Daoy (cell line): ENCODE measurements at regions not wholly inside any gene's neighbourhood (a gene's known extent, or its start where the extent isn't known, plus 50 kb on each side); places are given as distances from the start of the nearest gene placed in this dataset.
"Not testable (repeated sequence)": the region's sequence is repeated elsewhere in the genome, so short reads cannot be mapped to it uniquely, and the experiment has no call there.

Experiments
- DNase-seq: peaks from one replicate; pipeline ENCODE4 v3.0.0-alpha.2; 2015; ENCODE audit warnings: low read depth

GRCh38 chr3:109995377-109995776, 658.0 kb upstream of the DPPA4 start:
- no peak for DNase-seq

GRCh38 chr3:110001905-110002304, 664.6 kb upstream of the DPPA4 start:
- DNase-seq, result not testable (repeated sequence)

GRCh38 chr3:110006913-110007312, 669.6 kb upstream of the DPPA4 start:
- no peak for DNase-seq

- no peak for DNase-seq
Measured at GRCh38 chr3:110015231-110015963, 678.1 kb upstream of the DPPA4 start.

- no peak for DNase-seq
Measured at GRCh38 chr3:110016235-110016815, 679.0 kb upstream of the DPPA4 start.

GRCh38 chr3:110017304-110017703, 680.0 kb upstream of the DPPA4 start:
- DNase-seq, result no peak

- no peak for DNase-seq
Measured at GRCh38 chr3:110021659-110022058, 684.3 kb upstream of the DPPA4 start.

- DNase-seq, result not testable (repeated sequence)
Measured at GRCh38 chr3:110023022-110023421, 685.7 kb upstream of the DPPA4 start.

- no peak for DNase-seq
Measured at GRCh38 chr3:110026421-110026820, 689.1 kb upstream of the DPPA4 start.

GRCh38 chr3:110027446-110028080, 690.2 kb upstream of the DPPA4 start:
- DNase-seq, result no peak

- no peak for DNase-seq
Measured at GRCh38 chr3:110031975-110032374, 694.6 kb upstream of the DPPA4 start.

GRCh38 chr3:110059431-110059830, 722.1 kb upstream of the DPPA4 start:
- DNase-seq, result no peak

- DNase-seq, result no peak
Measured at GRCh38 chr3:110062716-110063115, 725.4 kb upstream of the DPPA4 start.

GRCh38 chr3:110063178-110063577, 725.8 kb upstream of the DPPA4 start:
- DNase-seq, result no peak

- DNase-seq, result no peak
Measured at GRCh38 chr3:110066206-110066605, 728.9 kb upstream of the DPPA4 start.

- DNase-seq, result no peak
Measured at GRCh38 chr3:110067527-110067926, 730.2 kb upstream of the DPPA4 start.

GRCh38 chr3:110069761-110070160, 732.4 kb upstream of the DPPA4 start:
- DNase-seq, result no peak

- no peak for DNase-seq
Measured at GRCh38 chr3:110070161-110070916, 733.0 kb upstream of the DPPA4 start.

- DNase-seq, result no peak
Measured at GRCh38 chr3:110074095-110074494, 736.7 kb upstream of the DPPA4 start.

GRCh38 chr3:110077093-110077492, 739.7 kb upstream of the DPPA4 start:
- DNase-seq, result no peak

- DNase-seq, result no peak
Measured at GRCh38 chr3:110093411-110093810, 756.1 kb upstream of the DPPA4 start.

GRCh38 chr3:110093812-110094401, 756.6 kb upstream of the DPPA4 start:
- DNase-seq, result no peak
